MM.1S (cell line): ENCODE measurements at regions not wholly inside any gene's neighbourhood (a gene's known extent, or its start where the extent isn't known, plus 50 kb on each side); places are given as distances from the start of the nearest gene placed in this dataset.

Source experiments
- DNase-seq: peaks from one replicate; pipeline ENCODE4 v3.0.0-alpha.2; 2015
- H2AFZ ChIP-seq: fragments of 300-600 bp; sonication (generic); 2 replicates; pipeline ENCODE4 v1.6.0; 2016; ENCODE audit warnings: antibody characterized with exemption, low read length
- H3F3A ChIP-seq: fragments of 300-600 bp; sonication (generic); 2 replicates; pipeline ENCODE4 v1.6.1; 2016; ENCODE audit warnings: mild to moderate bottlenecking, antibody characterized with exemption, low read length, moderate library complexity, mixed read lengths; ENCODE audit not compliant: insufficient read depth
- H3K27ac ChIP-seq: fragments of 300-600 bp; sonication (generic); 2 replicates; pipeline ENCODE4 v1.5.1; 2016; ENCODE audit warnings: mild to moderate bottlenecking, low read length
- H3K27me3 ChIP-seq: fragments of 300-600 bp; sonication (generic); replicated peaks from 2 replicates; pipeline ENCODE4 v1.6.0; 2016; ENCODE audit warnings: low read length; ENCODE audit not compliant: insufficient read depth
- H3K36me3 ChIP-seq: fragments of 300-600 bp; sonication (generic); replicated peaks from 2 replicates; pipeline ENCODE4 v1.6.1; 2016; ENCODE audit warnings: mild to moderate bottlenecking, low read length, mixed read lengths; ENCODE audit not compliant: insufficient read depth
- H3K4me1 ChIP-seq: fragments of 300-600 bp; sonication (generic); 2 replicates; pipeline ENCODE4 v1.6.1; 2016; ENCODE audit warnings: low read length, mixed read lengths
- H3K4me2 ChIP-seq: fragments of 300-600 bp; sonication (generic); 2 replicates; pipeline ENCODE4 v1.6.0; 2016; ENCODE audit warnings: low read depth, low read length
- H3K4me3 ChIP-seq: fragments of 300-600 bp; sonication (generic); 2 replicates; pipeline ENCODE4 v1.5.1; 2016; ENCODE audit warnings: low read length, mixed read lengths
- H3K79me2 ChIP-seq: fragments of 300-600 bp; sonication (generic); 2 replicates; pipeline ENCODE4 v1.6.1; 2016; ENCODE audit warnings: mixed run types, low read length, mixed read lengths
- H3K9ac ChIP-seq: fragments of 300-600 bp; sonication (generic); 2 replicates; pipeline ENCODE4 v1.6.1; 2016; ENCODE audit warnings: low read length, mixed read lengths
- H3K9me2 ChIP-seq: fragments of 300-600 bp; sonication (generic); replicated peaks from 2 replicates; pipeline ENCODE4 v1.6.1; 2016; ENCODE audit warnings: mild to moderate bottlenecking, low read length, mixed read lengths; ENCODE audit not compliant: insufficient read depth
- H3K9me3 ChIP-seq: fragments of 300-600 bp; sonication (generic); replicated peaks from 2 replicates; pipeline ENCODE4 v1.6.1; 2016; ENCODE audit warnings: mild to moderate bottlenecking, low read length, mixed read lengths; ENCODE audit not compliant: insufficient read depth
- H4K20me1 ChIP-seq: fragments of 300-600 bp; sonication (generic); 2 replicates; pipeline ENCODE4 v1.6.1; 2016; ENCODE audit warnings: mild to moderate bottlenecking, low read length, moderate library complexity, mixed read lengths; ENCODE audit not compliant: insufficient read depth
- CTCF ChIP-seq: fragments of 300-600 bp; sonication (generic); IDR thresholded peaks from 2 replicates; pipeline ENCODE4 v1.5.1; 2016; ENCODE audit warnings: antibody characterized with exemption, low read length, mixed read lengths
- EZH2 ChIP-seq: fragments of 300-600 bp; sonication (generic); optimal IDR thresholded peaks from 2 replicates; pipeline ENCODE3; 2017; ENCODE audit warnings: low read depth, mild to moderate bottlenecking, antibody characterized with exemption, low read length, mixed read lengths
- EZH2phosphoT487 ChIP-seq: fragments of 300-600 bp; sonication (generic); IDR thresholded peaks from 2 replicates; pipeline ENCODE4 v1.6.1; 2018; ENCODE audit warnings: antibody characterized with exemption, low read length

- H3K36me3 ChIP-seq = no peaks in the 10 kb centered on the region
- no peaks in the 10 kb centered on the region for H4K20me1 ChIP-seq
- no peak overlapping the region for H3K9ac ChIP-seq
- H3K27ac ChIP-seq = no peak overlapping the region
- no peak overlapping the region for H2AFZ ChIP-seq
- H3K4me1 ChIP-seq = no peaks in the 10 kb centered on the region
- H3K9me2 ChIP-seq = no peaks in the 10 kb centered on the region
- no peak overlapping the region for H3K4me3 ChIP-seq
- no peaks in the 10 kb centered on the region for H3K9me3 ChIP-seq
- no peaks in the 10 kb centered on the region for H3F3A ChIP-seq
- TF ChIP-seq EZH2 (no peak), EZH2phosphoT487 (no peak), CTCF (no peak)
- no peaks in the 10 kb centered on the region for H3K79me2 ChIP-seq
- H3K27me3 ChIP-seq = peaks cover 90% of the 10 kb centered on the region
- no peak overlapping the region for H3K4me2 ChIP-seq
- DNase-seq = no peak
Measured at GRCh38 chr11:69884286-69884685, 65.1 kb upstream of the FGF3 start.

DNA sequence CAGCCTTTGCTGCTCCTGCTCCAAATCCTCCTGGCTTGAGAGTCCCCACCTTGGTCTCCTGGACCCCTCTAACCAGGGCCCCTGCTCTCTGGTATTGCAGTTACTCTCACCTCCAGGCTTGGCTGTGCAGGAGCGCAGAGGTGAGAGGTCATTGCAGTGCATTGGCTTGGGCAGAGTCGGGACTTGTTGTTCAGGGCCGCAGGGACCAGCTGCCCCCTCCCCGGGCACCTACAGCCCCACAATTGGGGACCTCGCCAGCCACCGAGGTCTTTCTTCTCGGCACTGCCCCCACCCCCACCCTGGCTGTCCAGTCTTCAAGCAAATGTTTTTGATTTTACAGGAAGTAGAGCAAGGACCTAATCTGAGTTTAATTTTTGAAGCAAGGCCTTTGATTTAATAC lies 65.5 kb upstream of the FGF3 start:
- TF ChIP-seq EZH2 (no peak), CTCF (no peak), EZH2phosphoT487 (no peak)
- Histone ChIP-seq H3K4me3 (no peak overlapping the region), H3K27ac (no peak overlapping the region), H3K79me2 (no peaks in the 10 kb centered on the region), H3K4me1 (no peaks in the 10 kb centered on the region), H3K9me3 (no peaks in the 10 kb centered on the region), H3K4me2 (no peak overlapping the region), H4K20me1 (no peaks in the 10 kb centered on the region), H3K9me2 (no peaks in the 10 kb centered on the region), H3K36me3 (no peaks in the 10 kb centered on the region), H2AFZ (no peak overlapping the region), H3F3A (no peaks in the 10 kb centered on the region), H3K27me3 (peaks cover 90% of the 10 kb centered on the region), H3K9ac (no peak overlapping the region)
- DNase-seq = no peak

DNA sequence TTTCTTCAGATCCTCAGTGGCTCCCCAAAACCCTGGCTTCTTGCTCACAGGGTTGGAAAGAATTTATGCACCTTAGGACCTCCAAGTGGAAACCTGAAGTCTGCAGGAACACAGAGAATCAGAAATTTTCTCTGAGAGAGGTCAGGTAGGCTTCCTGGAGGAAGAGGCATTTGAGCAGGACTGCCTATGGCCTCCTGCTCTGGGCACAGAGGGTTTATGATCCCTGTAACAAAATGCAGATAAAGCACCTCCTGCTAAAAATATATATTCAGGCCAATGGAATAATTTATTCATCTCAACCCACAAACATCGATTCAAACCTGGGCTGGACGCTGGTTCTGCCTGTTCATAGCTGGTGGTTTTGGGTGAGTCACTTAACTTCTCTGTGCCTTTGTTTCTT lies 68.1 kb upstream of the FGF3 start:
- Histone ChIP-seq H3K9me2 (no peaks in the 10 kb centered on the region), H3F3A (no peaks in the 10 kb centered on the region), H3K9me3 (no peaks in the 10 kb centered on the region), H3K79me2 (no peaks in the 10 kb centered on the region), H4K20me1 (no peaks in the 10 kb centered on the region), H3K4me2 (no peak overlapping the region), H3K36me3 (no peaks in the 10 kb centered on the region), H3K27me3 (peaks cover 90% of the 10 kb centered on the region), H2AFZ (no peak overlapping the region), H3K4me3 (no peak overlapping the region), H3K4me1 (no peaks in the 10 kb centered on the region), H3K27ac (no peak overlapping the region), H3K9ac (no peak overlapping the region)
- no peak for TF ChIP-seq EZH2
- TF ChIP-seq CTCF = no peak
- no peak for TF ChIP-seq EZH2phosphoT487
- no peak for DNase-seq
